PFSK-1 (cell line): ENCODE measurements at regions not wholly inside any gene's neighbourhood (a gene's known extent, or its start where the extent isn't known, plus 50 kb on each side); places are given as distances from the start of the nearest gene placed in this dataset.

ENCODE experiments used
- FOXP2 ChIP-seq: optimal IDR thresholded peaks from 2 replicates; pipeline ENCODE3; 2011; ENCODE audit warnings: borderline replicate concordance, control low read depth, inconsistent platforms; ENCODE audit not compliant: insufficient read depth; ENCODE audit errors: extremely low read length, extremely low read depth
- POLR2AphosphoS5 ChIP-seq: IDR thresholded peaks from 2 replicates; pipeline ENCODE4 v1.6.1; 2012; ENCODE audit warnings: low read depth, mild to moderate bottlenecking, control low read depth, low read length, moderate library complexity
- REST ChIP-seq, 2 experiments: IDR thresholded peaks; 2 replicates each; pipeline versions ENCODE4 v1.6.1 to v1.8.0; 2011 to 2012; ENCODE audit warnings: low read depth in 2 of 2, low read length in 2 of 2, control low read depth in 1 of 2, inconsistent platforms in 1 of 2, mild to moderate bottlenecking in 1 of 2, moderate library complexity in 1 of 2; ENCODE audit not compliant: insufficient read depth in 1 of 2
- SIN3A ChIP-seq: IDR thresholded peaks from 2 replicates; pipeline ENCODE4 v1.6.1; 2012; ENCODE audit warnings: mild to moderate bottlenecking, low read length, moderate library complexity, borderline replicate concordance; ENCODE audit not compliant: insufficient read depth
- TAF1 ChIP-seq: IDR thresholded peaks from 2 replicates; pipeline ENCODE4 v1.6.1; 2012; ENCODE audit warnings: low read length, control low read depth, borderline replicate concordance; ENCODE audit not compliant: insufficient read depth

DNA sequence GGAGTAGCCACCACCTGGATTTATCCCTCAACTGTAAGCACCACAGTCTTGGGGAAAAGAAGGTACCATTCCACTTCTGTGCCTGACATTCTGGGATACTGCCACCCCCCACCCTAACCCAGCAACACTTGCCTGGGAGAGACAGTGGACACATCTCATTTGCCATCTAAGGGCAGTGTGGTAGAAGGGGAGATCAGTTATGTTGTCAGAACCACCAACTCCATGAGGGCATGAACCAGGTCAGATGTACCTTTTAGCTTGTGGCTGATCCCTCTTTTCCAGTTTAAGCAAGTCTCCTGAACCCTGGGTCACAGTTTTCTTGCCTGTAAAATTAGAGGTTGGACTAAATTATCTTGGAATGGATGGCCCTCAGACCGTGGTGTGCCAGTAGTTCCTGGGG is 165.5 kb downstream of the SCP2D1 start:
- no peak for TF ChIP-seq POLR2AphosphoS5
- TF ChIP-seq FOXP2: no peak
- no peak for TF ChIP-seq REST (IDR thresholded peaks at IDR 0.05; ENCODE audit: insufficient read depth in 1 of 2, low read depth in 2 of 2, low read length in 2 of 2)
- no peak for TF ChIP-seq TAF1
- TF ChIP-seq SIN3A: no peak

DNA sequence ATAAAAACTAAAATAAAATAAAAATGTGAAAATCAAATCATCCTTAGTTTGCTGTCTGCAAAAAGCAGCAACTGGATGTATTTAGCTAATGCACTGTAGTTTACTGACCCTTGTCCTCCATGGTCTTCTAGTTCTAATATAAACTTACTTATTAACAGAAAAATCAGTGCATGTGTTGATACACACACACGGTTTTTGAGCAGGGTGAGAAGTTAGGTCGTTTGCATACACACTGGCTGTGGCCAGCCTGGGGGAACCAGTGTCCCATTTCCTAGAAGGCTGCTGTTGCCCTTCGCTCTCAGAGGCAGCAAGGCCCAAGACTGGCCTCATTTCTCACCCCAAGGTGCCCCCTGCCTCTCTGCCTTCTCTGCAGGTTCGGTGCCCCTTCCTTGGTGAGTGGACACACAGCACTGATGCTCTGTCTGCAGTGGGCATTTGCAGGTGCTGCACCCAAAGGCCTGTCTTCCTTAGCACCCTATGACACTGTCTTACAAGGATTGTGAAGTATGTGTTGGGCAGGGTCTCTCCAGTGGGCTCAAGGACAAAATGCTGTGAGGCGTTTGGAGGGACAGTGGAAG is 168.5 kb downstream of the SCP2D1 start:
- TF ChIP-seq SIN3A: no peak
- TF ChIP-seq TAF1: no peak
- no peak for TF ChIP-seq POLR2AphosphoS5
- no peak for TF ChIP-seq FOXP2
- no peak for TF ChIP-seq REST (IDR thresholded peaks at IDR 0.05; ENCODE audit: insufficient read depth in 1 of 2, low read depth in 2 of 2, low read length in 2 of 2)

DNA sequence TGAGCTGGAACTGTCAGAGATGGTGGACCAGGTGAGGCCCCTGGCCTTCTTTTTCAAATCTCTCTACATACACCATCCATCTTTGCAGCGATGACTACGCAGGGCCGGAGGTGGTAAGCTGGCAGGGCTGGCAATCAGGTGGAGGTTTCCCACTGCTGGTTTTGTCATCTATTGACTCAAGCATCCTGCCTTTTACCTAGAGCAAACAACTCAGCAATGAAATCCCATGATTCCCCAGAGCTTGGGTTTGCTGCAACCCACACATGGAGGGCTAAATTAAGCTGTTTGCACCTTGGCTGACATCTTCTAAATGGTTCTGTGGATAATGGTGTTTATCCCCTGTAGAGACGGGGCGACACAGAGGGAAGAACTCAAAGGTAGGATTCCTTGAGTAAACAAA is 170.2 kb downstream of the SCP2D1 start:
- TF ChIP-seq REST (IDR thresholded peaks at IDR 0.05; ENCODE audit: insufficient read depth in 1 of 2, low read depth in 2 of 2, low read length in 2 of 2) (no peak), TAF1 (no peak), POLR2AphosphoS5 (no peak), SIN3A (no peak), FOXP2 (no peak)

DNA sequence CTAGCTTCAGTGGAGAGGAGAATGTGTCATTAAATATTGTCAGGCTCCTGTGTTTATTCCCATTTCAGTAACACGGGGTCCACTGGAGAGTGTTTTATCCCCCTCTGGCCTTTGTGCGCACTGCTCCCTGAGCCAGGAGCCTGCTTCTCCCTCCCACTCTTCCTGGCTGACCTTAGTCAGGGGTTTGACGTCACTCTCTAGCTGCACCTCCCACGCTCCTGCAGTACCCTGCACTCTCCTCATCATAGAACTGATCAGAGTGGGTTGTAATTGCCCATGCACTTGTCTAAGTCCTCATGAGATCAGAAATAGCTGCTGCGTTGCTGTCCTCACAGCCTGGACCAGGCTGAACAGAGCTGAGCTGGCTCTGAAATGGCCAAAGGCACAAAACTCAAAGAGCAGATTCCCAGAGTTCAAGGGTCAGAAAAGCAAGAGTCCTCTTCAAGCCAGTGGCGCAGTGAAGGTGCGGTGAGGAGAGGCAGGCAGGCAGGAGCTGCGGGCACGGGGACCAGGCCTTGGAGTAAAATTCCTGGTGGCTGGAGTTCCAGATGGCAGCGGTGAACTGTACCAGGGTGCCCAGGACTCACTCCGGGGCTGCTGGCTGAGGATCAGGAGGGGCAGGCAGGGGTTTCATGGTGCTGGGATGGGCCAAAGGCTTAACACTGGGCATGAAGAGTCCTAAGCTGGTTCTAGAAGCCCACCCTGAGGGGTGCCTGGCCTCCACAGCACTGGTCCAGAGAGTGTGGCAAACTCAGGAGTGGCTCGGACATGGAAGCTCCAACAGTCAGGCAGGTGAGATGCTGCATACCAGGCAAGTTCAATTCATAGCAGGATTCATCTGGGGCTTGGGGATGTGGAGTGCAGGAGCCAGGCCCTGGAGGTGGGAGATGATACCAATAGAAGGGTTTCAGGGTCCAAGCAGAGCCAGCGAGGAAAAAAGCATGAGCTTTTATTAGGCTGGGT is 170.9 kb downstream of the SCP2D1 start:
- no peak for TF ChIP-seq POLR2AphosphoS5
- TF ChIP-seq FOXP2: no peak
- no peak for TF ChIP-seq TAF1
- no peak for TF ChIP-seq REST (IDR thresholded peaks at IDR 0.05; ENCODE audit: insufficient read depth in 1 of 2, low read depth in 2 of 2, low read length in 2 of 2)
- TF ChIP-seq SIN3A: no peak
